H1 (cell line): ENCODE measurements at regions not wholly inside any gene's neighbourhood (a gene's known extent, or its start where the extent isn't known, plus 50 kb on each side); places are given as distances from the start of the nearest gene placed in this dataset.

ENCODE experiments used
- CTCF ChIA-PET: fragments of 300-600 bp; sonication (Branson Sonifier 250); formaldehyde crosslinking; loops from one replicate; lab custom pipeline; 2021; ENCODE audit not compliant: partially characterized antibody; lab: Charles Lee
- POLR2A ChIA-PET: fragments of 300-600 bp; sonication (Branson Sonifier 250); formaldehyde crosslinking; loops from one replicate; lab custom pipeline; 2021; ENCODE audit warnings: inconsistent platforms; ENCODE audit not compliant: partially characterized antibody; lab: Charles Lee
- DNase-seq, 2 experiments: peaks; one replicate each; pipeline versions ENCODE4 v3.0.0 to v3.0.0-alpha.2; 2010 to 2022; ENCODE audit warnings: low spot score in 2 of 2, low read depth in 1 of 2, mixed read lengths in 1 of 2
- FAIRE-seq: peaks from 2 replicates; lab custom pipeline; 2011; peaks lifted over from hg19 to GRCh38; lab: Jason Lieb, UNC
- H2AFZ ChIP-seq: 2 replicates; pipeline ENCODE4 v1.8.1; 2012; ENCODE audit warnings: low read length, inconsistent platforms
- H2AK5ac ChIP-seq: 2 replicates; pipeline ENCODE4 v1.6.1; 2013; ENCODE audit warnings: low read depth, low read length
- H2BK120ac ChIP-seq: replicated peaks from 2 replicates; pipeline ENCODE3; 2013; ENCODE audit warnings: low read depth, low read length, inconsistent platforms
- H2BK12ac ChIP-seq: 2 replicates; pipeline ENCODE4 v1.6.1; 2013; ENCODE audit warnings: low read depth, low read length
- H2BK15ac ChIP-seq: 2 replicates; pipeline ENCODE4 v1.6.1; 2013; ENCODE audit warnings: low read length
- H2BK20ac ChIP-seq: 2 replicates; pipeline ENCODE4 v1.6.1; 2013; ENCODE audit warnings: low read length
- H2BK5ac ChIP-seq: 2 replicates; pipeline ENCODE4 v1.6.1; 2013; ENCODE audit warnings: low read depth, low read length
- H3K14ac ChIP-seq: 2 replicates; pipeline ENCODE4 v1.6.1; 2013; ENCODE audit warnings: inconsistent platforms; ENCODE audit not compliant: insufficient read length
- H3K18ac ChIP-seq: 2 replicates; pipeline ENCODE4 v1.6.1; 2013; ENCODE audit warnings: low read length; ENCODE audit errors: extremely low read depth
- H3K23ac ChIP-seq: 2 replicates; pipeline ENCODE4 v1.6.1; 2013; ENCODE audit warnings: inconsistent platforms; ENCODE audit not compliant: insufficient read length
- H3K23me2 ChIP-seq: 2 replicates; pipeline ENCODE4 v1.6.1; 2013; ENCODE audit warnings: low read depth, low read length
- H3K27ac ChIP-seq: 2 replicates; pipeline ENCODE4 v1.6.1; 2011; ENCODE audit warnings: low read depth, low read length, inconsistent platforms
- H3K27me3 ChIP-seq, 4 experiments: replicated peaks in 1 of 4; 1 replicate in 1 of 4; 2 replicates in 3 of 4; pipeline versions ENCODE4 v1.6.1 to v1.8.1; 2011 to 2013; ENCODE audit warnings: low read length in 3 of 4, mild to moderate bottlenecking in 3 of 4, inconsistent platforms in 2 of 4, mixed read lengths in 2 of 4, moderate library complexity in 1 of 4; ENCODE audit not compliant: control insufficient read depth in 3 of 4, insufficient read depth in 3 of 4; ENCODE audit errors: extremely low read depth in 1 of 4
- H3K36me3 ChIP-seq, 4 experiments: 2 replicates each; pipeline versions ENCODE4 v1.6.1 to v1.8.1; 2011 to 2013; ENCODE audit warnings: mild to moderate bottlenecking in 4 of 4, low read length in 3 of 4, moderate library complexity in 2 of 4, control low read depth in 1 of 4, inconsistent platforms in 1 of 4; ENCODE audit not compliant: insufficient read depth in 4 of 4, control insufficient read depth in 2 of 4
- H3K4ac ChIP-seq: replicated peaks from 2 replicates; pipeline ENCODE3; 2013; ENCODE audit warnings: low read length, low read depth, mixed read lengths, inconsistent platforms; ENCODE audit not compliant: insufficient read length
- H3K4me1 ChIP-seq, 4 experiments: replicated peaks in 1 of 4; 1 replicate in 1 of 4; 2 replicates in 3 of 4; pipeline versions ENCODE4 v1.6.1 to v1.8.1; 2011 to 2013; ENCODE audit warnings: low read length in 3 of 4, inconsistent platforms in 2 of 4, mixed read lengths in 1 of 4; ENCODE audit not compliant: insufficient read depth in 4 of 4, control insufficient read depth in 3 of 4
- H3K4me2 ChIP-seq, 2 experiments: 2 replicates each; pipeline versions ENCODE4 v1.6.1 to v1.8.1; 2011 to 2013; ENCODE audit warnings: low read depth in 2 of 2, low read length in 2 of 2, control low read depth in 1 of 2, inconsistent platforms in 1 of 2, mild to moderate bottlenecking in 1 of 2; ENCODE audit not compliant: insufficient read depth in 1 of 2
- H3K4me3 ChIP-seq, 4 experiments: fragments of 200-600, 300-600 bp in 1 of 4; sonication (generic), shearing (Covaris generic), sonication (Bioruptor Twin) in 1 of 4; 2 replicates each; pipeline versions ENCODE4 v1.5.1 to v1.8.1; 2011 to 2016; ENCODE audit warnings: low read length in 4 of 4, low read depth in 3 of 4, control low read depth in 2 of 4, inconsistent platforms in 2 of 4, mild to moderate bottlenecking in 2 of 4, mixed read lengths in 1 of 4, moderate library complexity in 1 of 4; ENCODE audit not compliant: insufficient read depth in 2 of 4; ENCODE audit errors: extremely low read depth in 1 of 4
- H3K56ac ChIP-seq: replicated peaks from 2 replicates; pipeline ENCODE3; 2013; ENCODE audit warnings: low read depth, mild to moderate bottlenecking, mixed read lengths, low read length, inconsistent platforms; ENCODE audit not compliant: insufficient read length
- H3K79me1 ChIP-seq: 2 replicates; pipeline ENCODE4 v1.6.1; 2013; ENCODE audit warnings: low read depth, low read length, control low read depth
- H3K79me2 ChIP-seq, 2 experiments: 2 replicates each; pipeline versions ENCODE4 v1.6.1 to v1.8.1; 2012 to 2013; ENCODE audit warnings: low read length in 2 of 2, mild to moderate bottlenecking in 2 of 2, inconsistent platforms in 1 of 2; ENCODE audit not compliant: insufficient read depth in 2 of 2, control insufficient read depth in 1 of 2
- H3K9ac ChIP-seq, 4 experiments: replicated peaks in 1 of 4; 1 replicate in 1 of 4; 2 replicates in 3 of 4; pipeline versions ENCODE4 v1.6.1 to v1.8.1; 2011 to 2013; ENCODE audit warnings: low read depth in 3 of 4, low read length in 3 of 4, control low read depth in 2 of 4, mild to moderate bottlenecking in 2 of 4, moderate library complexity in 2 of 4, inconsistent platforms in 1 of 4; ENCODE audit errors: extremely low read depth in 1 of 4
- H3K9me3 ChIP-seq, 2 experiments: 2 replicates each; pipeline versions ENCODE4 v1.6.1 to v1.8.1; 2012 to 2013; ENCODE audit warnings: mild to moderate bottlenecking in 2 of 2, moderate library complexity in 2 of 2, control low read depth in 1 of 2, inconsistent platforms in 1 of 2, low read depth in 1 of 2, low read length in 1 of 2, mixed read lengths in 1 of 2; ENCODE audit not compliant: insufficient read depth in 2 of 2
- H4K20me1 ChIP-seq, 2 experiments: replicated peaks in 1 of 2; 2 replicates each; pipeline versions ENCODE3 to v1.8.1; 2011 to 2013; ENCODE audit warnings: inconsistent platforms in 2 of 2, low read length in 2 of 2, mild to moderate bottlenecking in 1 of 2; ENCODE audit not compliant: insufficient read depth in 2 of 2, control insufficient read depth in 1 of 2
- H4K5ac ChIP-seq: 2 replicates; pipeline ENCODE4 v1.6.1; 2013; ENCODE audit warnings: low read length, low read depth, mixed read lengths, inconsistent platforms; ENCODE audit not compliant: insufficient read length
- H4K8ac ChIP-seq: 2 replicates; pipeline ENCODE4 v1.8.0; 2013; ENCODE audit warnings: mild to moderate bottlenecking, moderate library complexity, low read length, inconsistent platforms; ENCODE audit not compliant: insufficient read depth; ENCODE audit errors: extremely low read depth
- H4K91ac ChIP-seq: replicated peaks from 2 replicates; pipeline ENCODE3; 2013; ENCODE audit warnings: low read length, mixed read lengths, inconsistent platforms; ENCODE audit not compliant: insufficient read length
- SIRT6 ChIP-seq: IDR thresholded peaks from one replicate; pipeline ENCODE4 v1.7.1; 2012; ENCODE audit warnings: low read length, inconsistent platforms
- SRF ChIP-seq: IDR thresholded peaks from 2 replicates; pipeline ENCODE4 v1.6.1; 2011; ENCODE audit warnings: mild to moderate bottlenecking, low read depth, low read length, moderate library complexity
- WGBS, 2 experiments: shearing (Covaris generic) in 1 of 2; methylation state at CpG; one replicate each; pipeline versions ENCODE4 v1.1.6 to v1.1.7; 2013 to 2015; ENCODE audit warnings: low lambda C conversion rate in 2 of 2, mixed read lengths in 2 of 2, inconsistent platforms in 1 of 2, low coverage in 1 of 2, missing lambda C conversion rate in 1 of 2; ENCODE audit not compliant: insufficient replicate concordance in 2 of 2, insufficient coverage in 1 of 2, insufficient read length in 1 of 2; ENCODE audit errors: extremely low coverage in 1 of 2, missing lambda C conversion rate in 1 of 2; 5-methylcytosine and 5-hydroxymethylcytosine counted together

- ChIA-PET POLR2A (interaction anchor here (0.6 kb wide), 1 partner anchor 688 kb away, joined by 3 read pairs; no protein-coding TSS in a partner anchor), CTCF (interaction anchor here (0.7 to 3.4 kb wide), 4 partner anchors 12 to 493 kb away, joined by 3 to 23 read pairs (median 4); no protein-coding TSS in a partner anchor)
- DNase-seq (no peak), FAIRE-seq (no peak)
- no peaks in the 10 kb centered on the region for H3K4me1 ChIP-seq
- H3K79me2 ChIP-seq: no peaks in the 10 kb centered on the region
- no peak overlapping the region for H2BK20ac ChIP-seq
- H3K27ac ChIP-seq: no peak overlapping the region
- no peak overlapping the region for H4K91ac ChIP-seq
- H3K4me2 ChIP-seq: no peak overlapping the region
- H2AFZ ChIP-seq: no peak overlapping the region
- no peak overlapping the region for H3K18ac ChIP-seq
- H3K27me3 ChIP-seq: no peaks in the 10 kb centered on the region
- no peaks in the 10 kb centered on the region for H3K9me3 ChIP-seq
- 97% methylated on average over 3 of the region's 3 CpGs; no CpG with 5 or more reads in 1 of the 2 experiments for WGBS, 2 experiments
- H2BK12ac ChIP-seq: no peak overlapping the region
- H3K56ac ChIP-seq: no peak overlapping the region
- no peak overlapping the region for H2BK120ac ChIP-seq
- H3K23ac ChIP-seq: no peak overlapping the region
- H3K9ac ChIP-seq: no peak overlapping the region
- H2BK5ac ChIP-seq: no peak overlapping the region
- no peak overlapping the region for H4K5ac ChIP-seq
- no peak overlapping the region for H3K14ac ChIP-seq
- no peak overlapping the region for H3K4me3 ChIP-seq
- H3K4ac ChIP-seq: no peak overlapping the region
- no peaks in the 10 kb centered on the region for H3K23me2 ChIP-seq
- no peaks in the 10 kb centered on the region for H3K79me1 ChIP-seq
- H2AK5ac ChIP-seq: no peak overlapping the region
- no peak overlapping the region for H4K8ac ChIP-seq
- H2BK15ac ChIP-seq: no peak overlapping the region
- no peaks in the 10 kb centered on the region for H4K20me1 ChIP-seq
- no peak for TF ChIP-seq SRF
- no peak for TF ChIP-seq SIRT6
- no peaks in the 10 kb centered on the region for H3K36me3 ChIP-seq
Observed at GRCh38 chr4:123770884-123771283, 374.3 kb downstream of the SPRY1 start.
